ENCODE measurements at regions not wholly inside any gene's neighbourhood (a gene's known extent, or its start where the extent isn't known, plus 50 kb on each side); places are given as distances from the start of the nearest gene placed in this dataset.
"Not testable (repeated sequence)": the region's sequence is repeated elsewhere in the genome, so short reads cannot be mapped to it uniquely, and the experiment has no call there.

GRCh38 chr17:70290770-70291169 is 121.4 kb downstream of the KCNJ2 start:
- no peak overlapping the region for H3K27ac ChIP-seq
- no peaks in the 10 kb centered on the region for H3K9me3 ChIP-seq
- no peaks in the 10 kb centered on the region for H3K27me3 ChIP-seq
- 78 to 89% (median 84%) methylated on average over 2 of the region's 2 CpGs for WGBS, 5 donors
- intact Hi-C loops (cut with DNase I; ENCODE audit: low total_unique reads), result no loop called here
- no peak for DNase-seq
- H3K4me3 ChIP-seq, result no peak overlapping the region
- H3K4me1 ChIP-seq, result peaks cover 0 to 6% (median 0%) of the 10 kb centered on the region in 4 donors
- no peaks in the 10 kb centered on the region for H3K36me3 ChIP-seq
- TF ChIP-seq CTCF (IDR thresholded peaks at IDR 0.05) (no peak), POLR2A (IDR thresholded peaks at IDR 0.05) (no peak), POLR2AphosphoS5 (IDR thresholded peaks at IDR 0.05) (no peak), EP300 (IDR thresholded peaks at IDR 0.05) (no peak)

- no peak overlapping the region for H3K27ac ChIP-seq
- intact Hi-C loops (cut with DNase I; ENCODE audit: low total_unique reads), result no loop called here
- TF ChIP-seq EP300 (IDR thresholded peaks at IDR 0.05) (no peak), POLR2AphosphoS5 (IDR thresholded peaks at IDR 0.05) (no peak), POLR2A (IDR thresholded peaks at IDR 0.05) (no peak), CTCF (IDR thresholded peaks at IDR 0.05) (no peak)
- peaks cover 0 to 6% (median 0%) of the 10 kb centered on the region in 4 donors for H3K4me1 ChIP-seq
- DNase-seq, result no peak
- H3K9me3 ChIP-seq, result no peaks in the 10 kb centered on the region
- H3K36me3 ChIP-seq, result no peaks in the 10 kb centered on the region
- 50 to 61% (median 59%) methylated on average over 1 of the region's 1 CpG for WGBS, 5 donors
- no peaks in the 10 kb centered on the region for H3K27me3 ChIP-seq
- no peak overlapping the region for H3K4me3 ChIP-seq
Measured at GRCh38 chr17:70292366-70292765, 123.0 kb downstream of the KCNJ2 start.

- H3K9me3 ChIP-seq; H3K27ac ChIP-seq; H3K4me1 ChIP-seq; intact Hi-C loops (cut with DNase I; ENCODE audit: low total_unique reads); H3K27me3 ChIP-seq; H3K36me3 ChIP-seq; H3K4me3 ChIP-seq; DNase-seq: not testable (repeated sequence)
- WGBS, 5 donors, result 88 to 91% (median 91%) methylated on average over 6 of the region's 6 CpGs
Measured at GRCh38 chr17:70293564-70294310, 124.4 kb downstream of the KCNJ2 start.

GRCh38 chr17:70295329-70295728 is 126.0 kb downstream of the KCNJ2 start:
- 4 to 14% (median 6%) methylated on average over 1 of the region's 1 CpG for WGBS, 5 donors
- Histone ChIP-seq H3K27me3 (no peaks in the 10 kb centered on the region), H3K9me3 (no peaks in the 10 kb centered on the region), H3K36me3 (no peaks in the 10 kb centered on the region), H3K4me3 (no peak overlapping the region), H3K4me1 (peaks cover 0 to 6% (median 0%) of the 10 kb centered on the region in 4 donors), H3K27ac (peak overlapping the region in 1 of 5 donors; percentile 10)
- no peak for TF ChIP-seq CTCF (IDR thresholded peaks at IDR 0.05)
- no peak for TF ChIP-seq POLR2A (IDR thresholded peaks at IDR 0.05)
- TF ChIP-seq EP300 (IDR thresholded peaks at IDR 0.05), result no peak
- no peak for TF ChIP-seq POLR2AphosphoS5 (IDR thresholded peaks at IDR 0.05)
- intact Hi-C loops (cut with DNase I; ENCODE audit: low total_unique reads), result no loop called here
- DNase-seq, result no peak

GRCh38 chr17:70295731-70296130 is 126.4 kb downstream of the KCNJ2 start:
- 85 to 97% (median 91%) methylated on average over 1 of the region's 1 CpG for WGBS, 5 donors
- peaks cover 0 to 6% (median 0%) of the 10 kb centered on the region in 4 donors for H3K4me1 ChIP-seq
- TF ChIP-seq CTCF (IDR thresholded peaks at IDR 0.05) (no peak), EP300 (IDR thresholded peaks at IDR 0.05) (no peak)
- H3K9me3 ChIP-seq, result no peaks in the 10 kb centered on the region
- H3K27me3 ChIP-seq, result no peaks in the 10 kb centered on the region
- no peak for DNase-seq
- H3K27ac ChIP-seq, result peak overlapping the region in 1 of 5 donors; percentile 10
- no peak overlapping the region for H3K4me3 ChIP-seq
- H3K36me3 ChIP-seq, result no peaks in the 10 kb centered on the region
- intact Hi-C loops (cut with DNase I; ENCODE audit: low total_unique reads), result no loop called here

Data from stomach (tissue), 8 donors.